Stimulated activated CD4-positive, alpha-beta T cell treated with anti-CD3 and anti-CD28 coated beads, Interleukin-15, amount 100 ng/mL, for 24 hours (primary cell): ENCODE measurements at regions not wholly inside any gene's neighbourhood (a gene's known extent, or its start where the extent isn't known, plus 50 kb on each side); places are given as distances from the start of the nearest gene placed in this dataset.

Experiments
- DNase-seq: peaks from one replicate; pipeline ENCODE4 v3.0.0-alpha.2; 2020

GRCh38 chr3:28171962-28172361 lies 69.5 kb upstream of the CMC1 start:
- no peak for DNase-seq

- DNase-seq: no peak
Observed at GRCh38 chr3:28172748-28173147, 68.7 kb upstream of the CMC1 start.

GRCh38 chr3:28173836-28174235 lies 67.6 kb upstream of the CMC1 start:
- DNase-seq: no peak

- no peak for DNase-seq
Observed at GRCh38 chr3:28186748-28187147, 54.7 kb upstream of the CMC1 start.

- DNase-seq: no peak
Observed at GRCh38 chr3:28188686-28189085, 52.7 kb upstream of the CMC1 start.

- no peak for DNase-seq
Observed at GRCh38 chr3:28191363-28191762, 50.1 kb upstream of the CMC1 start.
